Neuronal stem cell (in vitro differentiated cells): ENCODE measurements at regions not wholly inside any gene's neighbourhood (a gene's known extent, or its start where the extent isn't known, plus 50 kb on each side); places are given as distances from the start of the nearest gene placed in this dataset.

Experiments
- DNase-seq: peaks from one replicate; pipeline ENCODE4 v3.0.0-alpha.2; 2013; ENCODE audit warnings: low spot score
- H2AFZ ChIP-seq: one replicate; pipeline ENCODE4 v1.6.1; 2013; ENCODE audit warnings: mild to moderate bottlenecking, low read length, inconsistent platforms
- H2AK5ac ChIP-seq: 2 replicates; pipeline ENCODE4 v1.6.1; 2013; ENCODE audit warnings: low read depth, mild to moderate bottlenecking, inconsistent platforms, low read length, moderate library complexity, mixed read lengths
- H2BK120ac ChIP-seq: 2 replicates; pipeline ENCODE4 v1.6.1; 2013; ENCODE audit warnings: low read depth, mild to moderate bottlenecking, inconsistent platforms, low read length, moderate library complexity, mixed read lengths
- H2BK12ac ChIP-seq: one replicate; pipeline ENCODE4 v1.6.1; 2013; ENCODE audit warnings: low read length, inconsistent platforms
- H2BK15ac ChIP-seq: 2 replicates; pipeline ENCODE4 v1.6.1; 2013; ENCODE audit warnings: mild to moderate bottlenecking, low read length, inconsistent platforms, mixed read lengths
- H2BK5ac ChIP-seq: one replicate; pipeline ENCODE4 v1.6.1; 2013; ENCODE audit warnings: inconsistent platforms, mild to moderate bottlenecking, low read length, moderate library complexity
- H3K14ac ChIP-seq: one replicate; pipeline ENCODE4 v1.6.1; 2013; ENCODE audit warnings: low read length, inconsistent platforms
- H3K18ac ChIP-seq: 2 replicates; pipeline ENCODE4 v1.6.1; 2013; ENCODE audit warnings: low read length, inconsistent platforms
- H3K23ac ChIP-seq: 2 replicates; pipeline ENCODE4 v1.6.1; 2013; ENCODE audit warnings: low read depth, mild to moderate bottlenecking, mixed read lengths, low read length, inconsistent platforms; ENCODE audit not compliant: poor library complexity
- H3K27ac ChIP-seq: replicated peaks from 3 replicates; pipeline ENCODE4 v1.5.1; 2013; ENCODE audit warnings: low read length, inconsistent platforms
- H3K27me3 ChIP-seq, 3 experiments: 2 replicates each; pipeline ENCODE4 v1.6.1; 2013; ENCODE audit warnings: low read length in 3 of 3, mild to moderate bottlenecking in 2 of 3, inconsistent platforms in 1 of 3, low read depth in 1 of 3, mixed read lengths in 1 of 3, moderate library complexity in 1 of 3; ENCODE audit not compliant: control insufficient read depth in 3 of 3, insufficient read depth in 3 of 3
- H3K36me3 ChIP-seq, 2 donors: replicated peaks in 1 of 2; 2 replicates each; pipeline ENCODE4 v1.6.1; 2013; ENCODE audit warnings: low read length in 2 of 2; ENCODE audit not compliant: control insufficient read depth in 2 of 2, insufficient read depth in 2 of 2
- H3K4ac ChIP-seq: 2 replicates; pipeline ENCODE4 v1.6.1; 2013; ENCODE audit warnings: inconsistent platforms, mild to moderate bottlenecking, low read length, moderate library complexity
- H3K4me1 ChIP-seq, 2 donors: 1 replicate in 1 of 2; 2 replicates in 1 of 2; pipeline ENCODE4 v1.6.1; 2013; ENCODE audit warnings: low read length in 2 of 2, low read depth in 1 of 2; ENCODE audit not compliant: control insufficient read depth in 2 of 2, insufficient read depth in 1 of 2
- H3K4me2 ChIP-seq: one replicate; pipeline ENCODE4 v1.6.1; 2013; ENCODE audit warnings: mild to moderate bottlenecking, low read length, inconsistent platforms; ENCODE audit not compliant: insufficient read depth, poor library complexity, severe bottlenecking
- H3K4me3 ChIP-seq, 2 donors: 2 replicates each; pipeline ENCODE4 v1.5.1; 2013; ENCODE audit warnings: low read length in 2 of 2, mild to moderate bottlenecking in 2 of 2, inconsistent platforms in 1 of 2, moderate library complexity in 1 of 2
- H3K79me1 ChIP-seq: one replicate; pipeline ENCODE4 v1.6.1; 2013; ENCODE audit warnings: low read depth, mild to moderate bottlenecking, inconsistent platforms, low read length, moderate library complexity
- H3K9ac ChIP-seq: one replicate; pipeline ENCODE4 v1.6.1; 2013; ENCODE audit warnings: mild to moderate bottlenecking, low read depth, low read length, inconsistent platforms; ENCODE audit not compliant: poor library complexity
- H3K9me3 ChIP-seq, 2 donors: replicated peaks in 1 of 2; 2 replicates each; pipeline versions ENCODE3 to v1.6.1; 2013; ENCODE audit warnings: low read length in 2 of 2, mild to moderate bottlenecking in 2 of 2, inconsistent platforms in 1 of 2, low read depth in 1 of 2, mixed read lengths in 1 of 2, moderate library complexity in 1 of 2; ENCODE audit not compliant: control insufficient read depth in 2 of 2, insufficient read depth in 1 of 2
- H4K8ac ChIP-seq: one replicate; pipeline ENCODE4 v1.6.1; 2013; ENCODE audit warnings: low read depth, mild to moderate bottlenecking, inconsistent platforms, low read length, moderate library complexity
- H4K91ac ChIP-seq: one replicate; pipeline ENCODE4 v1.6.1; 2013; ENCODE audit warnings: low read length, low read depth, mild to moderate bottlenecking, inconsistent platforms; ENCODE audit not compliant: poor library complexity
- WGBS, 2 donors: extraction: QIAGEN DNeasy Blood & Tissue Kit; methylation state at CpG; one replicate each; pipeline ENCODE4 v1.1.7; 2013; ENCODE audit warnings: missing lambda C conversion rate in 2 of 2, mixed read lengths in 1 of 2; ENCODE audit not compliant: insufficient read length in 2 of 2, insufficient replicate concordance in 1 of 2; ENCODE audit errors: extremely low coverage in 2 of 2; 5-methylcytosine and 5-hydroxymethylcytosine counted together

- Histone ChIP-seq H2BK120ac (no peak overlapping the region), H3K9me3 (no peaks in the 10 kb centered on the region), H3K4ac (no peak overlapping the region), H4K8ac (no peak overlapping the region), H3K9ac (no peak overlapping the region), H2AFZ (no peak overlapping the region), H3K18ac (no peak overlapping the region), H3K23ac (no peak overlapping the region), H3K27ac (no peak overlapping the region), H3K27me3 (no peaks in the 10 kb centered on the region), H3K4me1 (no peaks in the 10 kb centered on the region), H2BK12ac (no peak overlapping the region), H3K14ac (no peak overlapping the region), H2AK5ac (no peak overlapping the region), H2BK15ac (no peak overlapping the region), H2BK5ac (no peak overlapping the region), H3K79me1 (no peaks in the 10 kb centered on the region), H3K36me3 (no peaks in the 10 kb centered on the region), H4K91ac (no peak overlapping the region), H3K4me2 (no peak overlapping the region), H3K4me3 (no peak overlapping the region)
- DNase-seq, result no peak
Observed at GRCh38 chrX:145484740-145485139, 237.4 kb downstream of the SPANXN1 start.

- Histone ChIP-seq H2AK5ac (no peak overlapping the region), H3K4me3 (no peak overlapping the region), H3K27me3 (no peaks in the 10 kb centered on the region), H3K36me3 (no peaks in the 10 kb centered on the region), H3K27ac (no peak overlapping the region), H3K23ac (no peak overlapping the region), H3K9me3 (no peaks in the 10 kb centered on the region), H2BK5ac (no peak overlapping the region), H2BK15ac (no peak overlapping the region), H2BK120ac (no peak overlapping the region), H4K8ac (no peak overlapping the region), H3K18ac (no peak overlapping the region), H4K91ac (no peak overlapping the region), H2BK12ac (no peak overlapping the region), H3K4me2 (no peak overlapping the region), H3K4me1 (no peaks in the 10 kb centered on the region), H3K14ac (no peak overlapping the region), H2AFZ (no peak overlapping the region), H3K9ac (no peak overlapping the region), H3K4ac (no peak overlapping the region), H3K79me1 (peaks cover 2% of the 10 kb centered on the region)
- no peak for DNase-seq
- WGBS, 2 donors, result no CpG with 5 or more reads among the region's 4 CpGs
Observed at GRCh38 chrX:145502670-145503069, 255.4 kb downstream of the SPANXN1 start.

GRCh38 chrX:145506214-145506613, 258.9 kb downstream of the SPANXN1 start:
- H3K9ac ChIP-seq, result no peak overlapping the region
- H3K9me3 ChIP-seq, result no peaks in the 10 kb centered on the region
- no peak overlapping the region for H3K18ac ChIP-seq
- no peak overlapping the region for H2BK120ac ChIP-seq
- DNase-seq, result no peak
- no peak overlapping the region for H2BK5ac ChIP-seq
- H2AFZ ChIP-seq, result no peak overlapping the region
- no peak overlapping the region for H3K4me2 ChIP-seq
- no peak overlapping the region for H2AK5ac ChIP-seq
- H4K91ac ChIP-seq, result no peak overlapping the region
- H3K79me1 ChIP-seq, result peaks cover 2% of the 10 kb centered on the region
- no peak overlapping the region for H3K23ac ChIP-seq
- H3K4me1 ChIP-seq, result no peaks in the 10 kb centered on the region
- H3K4ac ChIP-seq, result no peak overlapping the region
- no peak overlapping the region for H4K8ac ChIP-seq
- no peak overlapping the region for H2BK15ac ChIP-seq
- no CpG with 5 or more reads among the region's 5 CpGs for WGBS, 2 donors
- H3K27ac ChIP-seq, result no peak overlapping the region
- H3K14ac ChIP-seq, result no peak overlapping the region
- H3K4me3 ChIP-seq, result no peak overlapping the region
- H2BK12ac ChIP-seq, result no peak overlapping the region
- H3K27me3 ChIP-seq, result no peaks in the 10 kb centered on the region
- no peaks in the 10 kb centered on the region for H3K36me3 ChIP-seq

GRCh38 chrX:145524931-145525330, 277.6 kb downstream of the SPANXN1 start:
- no peak overlapping the region for H3K4ac ChIP-seq
- no peak overlapping the region for H2AK5ac ChIP-seq
- no peak overlapping the region for H4K91ac ChIP-seq
- no peak overlapping the region for H3K14ac ChIP-seq
- no peak overlapping the region for H2BK5ac ChIP-seq
- H2BK15ac ChIP-seq, result no peak overlapping the region
- H2BK120ac ChIP-seq, result no peak overlapping the region
- no peaks in the 10 kb centered on the region for H3K79me1 ChIP-seq
- no peak overlapping the region for H2AFZ ChIP-seq
- no peak overlapping the region for H3K9ac ChIP-seq
- no peaks in the 10 kb centered on the region for H3K36me3 ChIP-seq
- H3K9me3 ChIP-seq, result no peaks in the 10 kb centered on the region
- no peak overlapping the region for H3K27ac ChIP-seq
- H3K23ac ChIP-seq, result no peak overlapping the region
- no CpG with 5 or more reads among the region's 5 CpGs for WGBS, 2 donors
- H3K4me2 ChIP-seq, result no peak overlapping the region
- DNase-seq, result no peak
- no peaks in the 10 kb centered on the region for H3K4me1 ChIP-seq
- H4K8ac ChIP-seq, result no peak overlapping the region
- no peak overlapping the region for H3K4me3 ChIP-seq
- no peaks in the 10 kb centered on the region for H3K27me3 ChIP-seq
- no peak overlapping the region for H2BK12ac ChIP-seq
- H3K18ac ChIP-seq, result no peak overlapping the region
